ENCODE measurements at regions not wholly inside any gene's neighbourhood (a gene's known extent, or its start where the extent isn't known, plus 50 kb on each side); places are given as distances from the start of the nearest gene placed in this dataset.

GRCh38 chr2:217116610-217117009 is 256.7 kb upstream of the TNP1 start:
- Histone ChIP-seq H3K27me3 (ENCODE audit: control insufficient read depth, insufficient read depth, low read length) (no peaks in the 10 kb centered on the region), H3K9me3 (ENCODE audit: control insufficient read depth, low read length) (no peaks in the 10 kb centered on the region), H3K9ac (ENCODE audit: low read length) (no peak overlapping the region), H3K4me3 (ENCODE audit: low read length) (no peak overlapping the region), H3K4me1 (ENCODE audit: control insufficient read depth, insufficient read depth, low read length) (no peaks in the 10 kb centered on the region), H3K36me3 (ENCODE audit: control insufficient read depth, insufficient read depth, low read length) (no peaks in the 10 kb centered on the region)

DNA sequence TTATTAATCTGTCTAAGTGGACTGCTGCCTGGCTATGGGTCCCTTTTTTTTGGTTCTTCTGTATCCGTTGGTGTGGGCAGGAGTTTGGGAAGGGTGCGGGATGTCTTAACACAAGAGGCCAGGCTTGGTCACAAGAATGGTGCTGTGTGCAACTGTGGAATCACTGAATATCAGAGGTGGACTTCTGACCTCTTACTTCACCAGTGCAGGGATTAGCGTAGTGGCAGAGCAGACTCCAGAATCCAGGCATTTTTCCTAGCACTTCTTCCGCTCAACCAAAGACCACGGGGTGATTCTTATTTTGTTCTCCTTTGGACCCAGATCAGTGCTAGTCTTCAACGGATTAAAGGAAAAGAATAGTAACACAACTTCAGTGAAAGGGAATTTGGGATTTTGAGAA is 254.3 kb upstream of the TNP1 start:
- H3K9ac ChIP-seq (ENCODE audit: low read length): no peak overlapping the region
- no peaks in the 10 kb centered on the region for H3K4me1 ChIP-seq (ENCODE audit: control insufficient read depth, insufficient read depth, low read length)
- no peaks in the 10 kb centered on the region for H3K36me3 ChIP-seq (ENCODE audit: control insufficient read depth, insufficient read depth, low read length)
- H3K9me3 ChIP-seq (ENCODE audit: control insufficient read depth, low read length): no peaks in the 10 kb centered on the region
- no peak overlapping the region for H3K4me3 ChIP-seq (ENCODE audit: low read length)
- no peaks in the 10 kb centered on the region for H3K27me3 ChIP-seq (ENCODE audit: control insufficient read depth, insufficient read depth, low read length)

GRCh38 chr2:217113491-217113890 is 253.6 kb upstream of the TNP1 start:
- Histone ChIP-seq H3K9me3 (ENCODE audit: control insufficient read depth, low read length) (no peaks in the 10 kb centered on the region), H3K36me3 (ENCODE audit: control insufficient read depth, insufficient read depth, low read length) (no peaks in the 10 kb centered on the region), H3K9ac (ENCODE audit: low read length) (no peak overlapping the region), H3K4me3 (ENCODE audit: low read length) (no peak overlapping the region), H3K27me3 (ENCODE audit: control insufficient read depth, insufficient read depth, low read length) (no peaks in the 10 kb centered on the region), H3K4me1 (ENCODE audit: control insufficient read depth, insufficient read depth, low read length) (no peaks in the 10 kb centered on the region)

DNA sequence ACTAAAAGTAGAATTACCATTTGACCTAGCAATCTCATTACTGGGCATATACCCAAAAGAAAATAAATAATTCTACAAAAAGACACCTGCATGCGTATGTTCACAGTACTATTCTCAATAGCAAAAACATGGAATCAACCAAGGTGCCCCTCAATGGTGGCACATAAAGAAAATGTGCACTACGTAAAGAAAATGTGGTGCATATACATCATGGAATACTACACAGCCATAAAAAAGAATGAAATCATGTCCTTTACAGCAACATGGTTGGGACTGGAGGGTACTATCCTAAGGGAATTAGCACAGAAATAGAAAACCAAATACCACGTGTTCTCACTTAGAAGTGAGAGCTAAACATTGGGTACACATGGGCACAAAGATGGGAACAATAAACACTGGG is 250.7 kb upstream of the TNP1 start:
- no peaks in the 10 kb centered on the region for H3K36me3 ChIP-seq (ENCODE audit: control insufficient read depth, insufficient read depth, low read length)
- H3K4me3 ChIP-seq (ENCODE audit: low read length): no peak overlapping the region
- H3K27me3 ChIP-seq (ENCODE audit: control insufficient read depth, insufficient read depth, low read length): no peaks in the 10 kb centered on the region
- no peaks in the 10 kb centered on the region for H3K4me1 ChIP-seq (ENCODE audit: control insufficient read depth, insufficient read depth, low read length)
- H3K9me3 ChIP-seq (ENCODE audit: control insufficient read depth, low read length): no peaks in the 10 kb centered on the region
- H3K9ac ChIP-seq (ENCODE audit: low read length): no peak overlapping the region

DNA sequence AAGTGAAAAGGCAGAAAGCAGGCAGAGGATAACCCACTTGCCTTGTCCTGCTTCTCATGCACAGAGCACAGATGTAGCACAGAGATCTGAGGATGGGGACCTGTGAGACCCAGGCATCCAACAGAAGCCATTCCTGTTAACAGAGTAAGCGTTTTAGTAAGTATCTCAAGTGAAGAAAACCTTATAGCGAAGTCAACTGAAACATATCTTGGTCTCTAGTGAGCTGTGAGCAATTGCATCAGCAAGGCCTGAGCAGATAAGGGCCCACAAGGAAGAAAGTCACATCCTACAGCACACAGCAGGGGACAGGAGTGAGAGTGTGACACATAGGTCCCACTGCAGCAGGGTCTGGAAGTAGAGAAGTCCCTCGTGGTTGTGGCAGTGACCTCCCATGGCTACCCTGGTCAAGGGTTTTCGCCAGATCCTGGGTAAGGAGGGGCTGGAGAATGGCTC is 248.7 kb upstream of the TNP1 start:
- Histone ChIP-seq H3K36me3 (ENCODE audit: control insufficient read depth, insufficient read depth, low read length) (no peaks in the 10 kb centered on the region), H3K4me1 (ENCODE audit: control insufficient read depth, insufficient read depth, low read length) (no peaks in the 10 kb centered on the region), H3K9me3 (ENCODE audit: control insufficient read depth, low read length) (no peaks in the 10 kb centered on the region), H3K4me3 (ENCODE audit: low read length) (no peak overlapping the region), H3K9ac (ENCODE audit: low read length) (no peak overlapping the region), H3K27me3 (ENCODE audit: control insufficient read depth, insufficient read depth, low read length) (no peaks in the 10 kb centered on the region)

DNA sequence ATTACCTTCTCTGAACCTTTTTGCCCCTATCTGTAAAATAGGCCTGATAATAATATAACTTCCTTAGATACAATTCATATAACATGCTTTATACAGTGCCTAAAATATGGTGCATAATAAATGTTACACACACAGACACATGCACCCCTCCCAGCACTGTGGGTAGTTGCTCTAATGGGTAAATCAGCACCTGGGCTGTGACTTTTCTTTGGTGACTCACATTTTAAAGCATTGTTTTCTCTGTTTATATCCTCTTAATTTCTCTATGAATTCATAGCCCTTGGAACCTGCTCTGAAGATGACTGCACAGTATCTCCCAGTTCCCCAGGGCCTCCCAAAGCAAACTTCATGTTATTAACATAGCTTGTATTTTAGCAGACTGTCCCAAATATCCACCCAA is 248.2 kb upstream of the TNP1 start:
- no peaks in the 10 kb centered on the region for H3K36me3 ChIP-seq (ENCODE audit: control insufficient read depth, insufficient read depth, low read length)
- no peak overlapping the region for H3K9ac ChIP-seq (ENCODE audit: low read length)
- H3K27me3 ChIP-seq (ENCODE audit: control insufficient read depth, insufficient read depth, low read length): no peaks in the 10 kb centered on the region
- H3K4me1 ChIP-seq (ENCODE audit: control insufficient read depth, insufficient read depth, low read length): no peaks in the 10 kb centered on the region
- H3K9me3 ChIP-seq (ENCODE audit: control insufficient read depth, low read length): no peaks in the 10 kb centered on the region
- H3K4me3 ChIP-seq (ENCODE audit: low read length): no peak overlapping the region

GRCh38 chr2:217107480-217107879 is 247.6 kb upstream of the TNP1 start:
- no peaks in the 10 kb centered on the region for H3K4me1 ChIP-seq (ENCODE audit: control insufficient read depth, insufficient read depth, low read length)
- no peak overlapping the region for H3K4me3 ChIP-seq (ENCODE audit: low read length)
- no peaks in the 10 kb centered on the region for H3K36me3 ChIP-seq (ENCODE audit: control insufficient read depth, insufficient read depth, low read length)
- no peaks in the 10 kb centered on the region for H3K27me3 ChIP-seq (ENCODE audit: control insufficient read depth, insufficient read depth, low read length)
- no peaks in the 10 kb centered on the region for H3K9me3 ChIP-seq (ENCODE audit: control insufficient read depth, low read length)
- H3K9ac ChIP-seq (ENCODE audit: low read length): no peak overlapping the region

DNA sequence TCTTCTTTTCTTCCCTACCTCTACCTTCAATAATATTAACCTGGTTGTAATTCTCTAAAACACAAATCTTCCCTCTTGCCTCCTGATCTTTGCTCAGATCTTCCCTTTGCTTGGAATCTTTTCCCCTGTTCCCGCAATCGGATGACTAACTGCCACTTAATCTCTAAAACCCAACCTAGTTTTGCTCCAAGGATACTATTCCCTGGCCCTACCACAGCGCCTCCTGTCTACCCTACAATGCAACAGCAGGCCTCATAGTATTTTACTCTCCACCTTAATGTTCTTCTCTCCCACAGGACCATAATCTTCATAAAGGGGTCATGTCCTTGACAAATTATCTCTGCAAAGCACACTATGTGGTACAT is 246.8 kb upstream of the TNP1 start:
- no peaks in the 10 kb centered on the region for H3K4me1 ChIP-seq (ENCODE audit: control insufficient read depth, insufficient read depth, low read length)
- H3K27me3 ChIP-seq (ENCODE audit: control insufficient read depth, insufficient read depth, low read length): no peaks in the 10 kb centered on the region
- H3K4me3 ChIP-seq (ENCODE audit: low read length): no peak overlapping the region
- no peak overlapping the region for H3K9ac ChIP-seq (ENCODE audit: low read length)
- no peaks in the 10 kb centered on the region for H3K36me3 ChIP-seq (ENCODE audit: control insufficient read depth, insufficient read depth, low read length)
- no peaks in the 10 kb centered on the region for H3K9me3 ChIP-seq (ENCODE audit: control insufficient read depth, low read length)

GRCh38 chr2:217105733-217106649 is 246.1 kb upstream of the TNP1 start:
- Histone ChIP-seq H3K9me3 (ENCODE audit: control insufficient read depth, low read length) (no peaks in the 10 kb centered on the region), H3K36me3 (ENCODE audit: control insufficient read depth, insufficient read depth, low read length) (no peaks in the 10 kb centered on the region), H3K4me3 (ENCODE audit: low read length) (no peak overlapping the region), H3K27me3 (ENCODE audit: control insufficient read depth, insufficient read depth, low read length) (no peaks in the 10 kb centered on the region), H3K9ac (ENCODE audit: low read length) (no peak overlapping the region), H3K4me1 (ENCODE audit: control insufficient read depth, insufficient read depth, low read length) (no peaks in the 10 kb centered on the region)

GRCh38 chr2:217103752-217104545 is 244.1 kb upstream of the TNP1 start:
- no peak overlapping the region for H3K9ac ChIP-seq (ENCODE audit: low read length)
- H3K36me3 ChIP-seq (ENCODE audit: control insufficient read depth, insufficient read depth, low read length): no peaks in the 10 kb centered on the region
- no peaks in the 10 kb centered on the region for H3K9me3 ChIP-seq (ENCODE audit: control insufficient read depth, low read length)
- H3K4me3 ChIP-seq (ENCODE audit: low read length): no peak overlapping the region
- H3K4me1 ChIP-seq (ENCODE audit: control insufficient read depth, insufficient read depth, low read length): no peaks in the 10 kb centered on the region
- H3K27me3 ChIP-seq (ENCODE audit: control insufficient read depth, insufficient read depth, low read length): no peaks in the 10 kb centered on the region

DNA sequence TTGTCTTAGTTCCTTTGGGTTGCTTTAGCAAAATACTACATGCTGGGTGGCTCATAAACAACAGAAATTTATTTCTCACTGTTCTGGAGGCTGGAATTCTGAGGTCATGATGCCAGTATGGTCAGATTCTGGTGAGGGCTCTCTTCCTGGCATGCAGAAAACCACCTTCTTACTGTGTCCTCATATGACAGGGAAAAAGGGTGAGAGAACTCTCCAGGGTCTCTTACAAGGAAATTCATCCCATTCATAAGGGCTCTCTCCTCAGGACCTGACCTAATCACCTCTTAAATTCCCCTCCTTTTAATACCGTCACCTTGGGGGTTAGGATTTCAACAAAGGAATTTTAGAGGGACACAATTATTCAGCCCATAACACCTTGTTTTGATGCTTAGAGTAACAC is 243.1 kb upstream of the TNP1 start:
- no peaks in the 10 kb centered on the region for H3K4me1 ChIP-seq (ENCODE audit: control insufficient read depth, insufficient read depth, low read length)
- H3K36me3 ChIP-seq (ENCODE audit: control insufficient read depth, insufficient read depth, low read length): no peaks in the 10 kb centered on the region
- no peaks in the 10 kb centered on the region for H3K9me3 ChIP-seq (ENCODE audit: control insufficient read depth, low read length)
- no peaks in the 10 kb centered on the region for H3K27me3 ChIP-seq (ENCODE audit: control insufficient read depth, insufficient read depth, low read length)
- H3K9ac ChIP-seq (ENCODE audit: low read length): no peak overlapping the region
- H3K4me3 ChIP-seq (ENCODE audit: low read length): no peak overlapping the region

GRCh38 chr2:217101972-217102371 is 242.1 kb upstream of the TNP1 start:
- Histone ChIP-seq H3K4me1 (ENCODE audit: control insufficient read depth, insufficient read depth, low read length) (no peaks in the 10 kb centered on the region), H3K9ac (ENCODE audit: low read length) (no peak overlapping the region), H3K4me3 (ENCODE audit: low read length) (no peak overlapping the region), H3K36me3 (ENCODE audit: control insufficient read depth, insufficient read depth, low read length) (no peaks in the 10 kb centered on the region), H3K27me3 (ENCODE audit: control insufficient read depth, insufficient read depth, low read length) (no peaks in the 10 kb centered on the region), H3K9me3 (ENCODE audit: control insufficient read depth, low read length) (no peaks in the 10 kb centered on the region)
